HL-60 (cell line): ENCODE measurements at regions not wholly inside any gene's neighbourhood (a gene's known extent, or its start where the extent isn't known, plus 50 kb on each side); places are given as distances from the start of the nearest gene placed in this dataset.

Experiments used
- CTCF ChIP-seq: IDR thresholded peaks from one replicate; pipeline ENCODE4 v1.5.1; 2011; ENCODE audit warnings: low read length, control low read depth, inconsistent platforms; ENCODE audit not compliant: insufficient read depth
- POLR2AphosphoS5 ChIP-seq: IDR thresholded peaks from 2 replicates; pipeline ENCODE4 v1.6.1; 2012; ENCODE audit warnings: low read depth
- SPI1 ChIP-seq: IDR thresholded peaks from 2 replicates; pipeline ENCODE4 v1.6.1; 2012; ENCODE audit warnings: low read depth, mild to moderate bottlenecking, borderline replicate concordance

GRCh38 chr13:99734013-99734693 is 232.9 kb downstream of the TM9SF2 start:
- TF ChIP-seq POLR2AphosphoS5 (no peak), CTCF (no peak), SPI1 (no peak)
